ENCODE measurements at regions not wholly inside any gene's neighbourhood (a gene's known extent, or its start where the extent isn't known, plus 50 kb on each side); places are given as distances from the start of the nearest gene placed in this dataset.

- TF ChIP-seq EP300 (IDR thresholded peaks at IDR 0.05; ENCODE audit: borderline replicate concordance in 1 of 2, control insufficient read depth in 1 of 2, low read depth in 2 of 2, low read length in 2 of 2) (peak; percentile 55 to 80; a peak in 3 of 4 replicates), CBFB (IDR thresholded peaks at IDR 0.05; ENCODE audit: low read depth) (no peak; the same call in 1 of the 2 replicates), ATF7 (IDR thresholded peaks at IDR 0.05; ENCODE audit: low read depth) (peak; percentile 56; the same call in 1 of the 2 replicates), IRF4 (IDR thresholded peaks at IDR 0.05; ENCODE audit: low read depth, low read length) (peak; percentile 77), TBL1XR1 (IDR thresholded peaks at IDR 0.05; ENCODE audit: low read depth, low read length) (peak; percentile 37; the same call in 1 of the 2 replicates), PAX5 (IDR thresholded peaks at IDR 0.05; ENCODE audit: borderline replicate concordance, low read depth, low read length) (peak; percentile 92), POLR2AphosphoS5 (IDR thresholded peaks at IDR 0.05; ENCODE audit: low read length) (peak; percentile 38; the same call in 1 of the 2 replicates), GABPA (IDR thresholded peaks at IDR 0.05; ENCODE audit: low read depth) (no peak), RAD21 (IDR thresholded peaks at IDR 0.05; ENCODE audit: insufficient read depth, low read depth, low read length) (no peak), NKRF (conservative IDR thresholded peaks at IDR 0.05) (no peak), BCL11A (IDR thresholded peaks at IDR 0.05; ENCODE audit: low read depth, low read length) (peak; percentile 80), DPF2 (IDR thresholded peaks at IDR 0.05) (0 out of 2 replicates have a peak, but pooled peaks have one; percentile 50), MEF2B (IDR thresholded peaks at IDR 0.05; ENCODE audit: partially characterized antibody, poor library complexity, severe bottlenecking) (peak; percentile 98), SPI1 (IDR thresholded peaks at IDR 0.05; ENCODE audit: borderline replicate concordance, insufficient read depth, low read depth, low read length) (peak; percentile 56; the same call in 1 of the 2 replicates), MTA2 (IDR thresholded peaks at IDR 0.05; ENCODE audit: low read depth) (peak; percentile 82), MXI1 (IDR thresholded peaks at IDR 0.05; ENCODE audit: low read depth, low read length) (no peak)
- TF ChIP-seq, protein P1, sequence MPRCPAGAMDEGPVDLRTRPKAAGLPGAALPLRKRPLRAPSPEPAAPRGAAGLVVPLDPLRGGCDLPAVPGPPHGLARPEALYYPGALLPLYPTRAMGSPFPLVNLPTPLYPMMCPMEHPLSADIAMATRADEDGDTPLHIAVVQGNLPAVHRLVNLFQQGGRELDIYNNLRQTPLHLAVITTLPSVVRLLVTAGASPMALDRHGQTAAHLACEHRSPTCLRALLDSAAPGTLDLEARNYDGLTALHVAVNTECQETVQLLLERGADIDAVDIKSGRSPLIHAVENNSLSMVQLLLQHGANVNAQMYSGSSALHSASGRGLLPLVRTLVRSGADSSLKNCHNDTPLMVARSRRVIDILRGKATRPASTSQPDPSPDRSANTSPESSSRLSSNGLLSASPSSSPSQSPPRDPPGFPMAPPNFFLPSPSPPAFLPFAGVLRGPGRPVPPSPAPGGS (IDR thresholded peaks at IDR 0.05; ENCODE audit: borderline replicate concordance, insufficient read depth, low read depth, low read length, poor library complexity, severe bottlenecking), result peak; percentile 92
- TF ChIP-seq, protein P2, sequence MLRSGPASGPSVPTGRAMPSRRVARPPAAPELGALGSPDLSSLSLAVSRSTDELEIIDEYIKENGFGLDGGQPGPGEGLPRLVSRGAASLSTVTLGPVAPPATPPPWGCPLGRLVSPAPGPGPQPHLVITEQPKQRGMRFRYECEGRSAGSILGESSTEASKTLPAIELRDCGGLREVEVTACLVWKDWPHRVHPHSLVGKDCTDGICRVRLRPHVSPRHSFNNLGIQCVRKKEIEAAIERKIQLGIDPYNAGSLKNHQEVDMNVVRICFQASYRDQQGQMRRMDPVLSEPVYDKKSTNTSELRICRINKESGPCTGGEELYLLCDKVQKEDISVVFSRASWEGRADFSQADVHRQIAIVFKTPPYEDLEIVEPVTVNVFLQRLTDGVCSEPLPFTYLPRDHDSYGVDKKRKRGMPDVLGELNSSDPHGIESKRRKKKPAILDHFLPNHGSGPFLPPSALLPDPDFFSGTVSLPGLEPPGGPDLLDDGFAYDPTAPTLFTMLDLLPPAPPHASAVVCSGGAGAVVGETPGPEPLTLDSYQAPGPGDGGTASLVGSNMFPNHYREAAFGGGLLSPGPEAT (IDR thresholded peaks at IDR 0.05; ENCODE audit: low read depth), result peak; percentile 85
- TF ChIP-seq, protein P3, sequence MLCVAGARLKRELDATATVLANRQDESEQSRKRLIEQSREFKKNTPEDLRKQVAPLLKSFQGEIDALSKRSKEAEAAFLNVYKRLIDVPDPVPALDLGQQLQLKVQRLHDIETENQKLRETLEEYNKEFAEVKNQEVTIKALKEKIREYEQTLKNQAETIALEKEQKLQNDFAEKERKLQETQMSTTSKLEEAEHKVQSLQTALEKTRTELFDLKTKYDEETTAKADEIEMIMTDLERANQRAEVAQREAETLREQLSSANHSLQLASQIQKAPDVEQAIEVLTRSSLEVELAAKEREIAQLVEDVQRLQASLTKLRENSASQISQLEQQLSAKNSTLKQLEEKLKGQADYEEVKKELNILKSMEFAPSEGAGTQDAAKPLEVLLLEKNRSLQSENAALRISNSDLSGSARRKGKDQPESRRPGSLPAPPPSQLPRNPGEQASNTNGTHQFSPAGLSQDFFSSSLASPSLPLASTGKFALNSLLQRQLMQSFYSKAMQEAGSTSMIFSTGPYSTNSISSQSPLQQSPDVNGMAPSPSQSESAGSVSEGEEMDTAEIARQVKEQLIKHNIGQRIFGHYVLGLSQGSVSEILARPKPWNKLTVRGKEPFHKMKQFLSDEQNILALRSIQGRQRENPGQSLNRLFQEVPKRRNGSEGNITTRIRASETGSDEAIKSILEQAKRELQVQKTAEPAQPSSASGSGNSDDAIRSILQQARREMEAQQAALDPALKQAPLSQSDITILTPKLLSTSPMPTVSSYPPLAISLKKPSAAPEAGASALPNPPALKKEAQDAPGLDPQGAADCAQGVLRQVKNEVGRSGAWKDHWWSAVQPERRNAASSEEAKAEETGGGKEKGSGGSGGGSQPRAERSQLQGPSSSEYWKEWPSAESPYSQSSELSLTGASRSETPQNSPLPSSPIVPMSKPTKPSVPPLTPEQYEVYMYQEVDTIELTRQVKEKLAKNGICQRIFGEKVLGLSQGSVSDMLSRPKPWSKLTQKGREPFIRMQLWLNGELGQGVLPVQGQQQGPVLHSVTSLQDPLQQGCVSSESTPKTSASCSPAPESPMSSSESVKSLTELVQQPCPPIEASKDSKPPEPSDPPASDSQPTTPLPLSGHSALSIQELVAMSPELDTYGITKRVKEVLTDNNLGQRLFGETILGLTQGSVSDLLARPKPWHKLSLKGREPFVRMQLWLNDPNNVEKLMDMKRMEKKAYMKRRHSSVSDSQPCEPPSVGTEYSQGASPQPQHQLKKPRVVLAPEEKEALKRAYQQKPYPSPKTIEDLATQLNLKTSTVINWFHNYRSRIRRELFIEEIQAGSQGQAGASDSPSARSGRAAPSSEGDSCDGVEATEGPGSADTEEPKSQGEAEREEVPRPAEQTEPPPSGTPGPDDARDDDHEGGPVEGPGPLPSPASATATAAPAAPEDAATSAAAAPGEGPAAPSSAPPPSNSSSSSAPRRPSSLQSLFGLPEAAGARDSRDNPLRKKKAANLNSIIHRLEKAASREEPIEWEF (IDR thresholded peaks at IDR 0.05; ENCODE audit: insufficient replicate concordance, low read depth, low read length), result peak; percentile 93
Measured at GRCh38 chr11:110797453-110797852, 85.2 kb upstream of the ARHGAP20 start (continued).

All from GM12878 (cell line).